ENCODE measurements at regions not wholly inside any gene's neighbourhood (a gene's known extent, or its start where the extent isn't known, plus 50 kb on each side); places are given as distances from the start of the nearest gene placed in this dataset.
"Not testable (repeated sequence)": the region's sequence is repeated elsewhere in the genome, so short reads cannot be mapped to it uniquely, and the experiment has no call there.

DNA sequence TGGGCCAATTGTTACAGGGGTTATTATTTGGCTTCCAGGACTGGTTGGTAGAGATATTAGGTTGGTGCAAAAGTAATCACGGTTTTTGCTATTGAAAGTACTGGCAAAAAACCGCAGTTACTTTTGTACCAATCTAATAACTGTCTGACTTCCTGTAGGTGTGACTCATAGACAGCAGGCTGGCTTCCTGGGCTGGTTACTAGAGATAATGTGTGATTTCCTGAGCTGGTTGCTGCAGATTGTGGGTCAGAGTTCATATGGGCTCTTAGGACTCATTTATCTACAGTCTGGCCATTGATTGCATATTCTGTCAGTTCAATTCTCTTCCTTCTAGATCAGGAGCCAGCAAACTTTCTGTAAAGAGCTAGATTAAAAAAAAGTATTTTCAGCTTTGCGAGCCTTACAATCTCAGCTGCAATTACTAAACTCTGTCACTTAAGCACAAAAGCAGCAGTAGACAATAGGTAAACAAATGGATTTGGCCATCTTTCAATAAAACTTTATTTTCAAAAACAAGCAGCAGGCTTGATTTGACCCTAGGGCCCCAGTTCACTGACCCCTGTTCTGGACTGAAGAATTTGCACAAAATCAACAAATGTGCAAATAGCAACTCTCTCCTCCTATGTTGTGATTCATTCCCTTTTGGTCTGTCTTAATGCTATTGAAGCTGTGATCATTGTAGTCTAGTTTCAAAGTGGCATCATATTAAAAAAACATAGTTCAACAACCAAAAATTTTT is 50.8 kb upstream of the BOD1L1 start:
- no peak for DNase-seq (ENCODE audit: low spot score)
- intact Hi-C loops (cut with DNase I) = no loop called here

- no peak for DNase-seq (ENCODE audit: low spot score)
- intact Hi-C loops (cut with DNase I) = no loop called here
Observed at GRCh38 chr4:13681570-13681969, 54.0 kb upstream of the BOD1L1 start.

DNA sequence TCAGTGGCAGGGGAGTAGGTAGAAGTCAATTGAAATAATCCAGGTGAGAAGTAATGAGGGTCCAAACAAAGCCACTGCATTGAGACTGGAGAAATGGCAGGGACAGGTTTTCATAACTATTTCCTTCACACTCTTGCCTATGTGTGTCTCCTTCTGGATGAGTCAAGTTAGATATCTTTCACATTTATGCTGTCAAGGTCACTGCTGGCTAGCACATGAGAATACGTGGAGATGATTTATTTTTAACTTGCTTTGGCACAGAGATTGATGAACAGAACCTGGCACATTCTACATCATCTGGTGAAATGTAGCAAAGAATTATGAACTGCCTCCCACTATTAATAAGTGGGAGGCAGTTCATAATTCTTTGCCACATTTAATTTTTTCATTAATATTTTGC is 66.7 kb upstream of the BOD1L1 start:
- intact Hi-C loops (cut with DNase I) = no loop called here
- no peak for DNase-seq (ENCODE audit: low spot score)

DNA sequence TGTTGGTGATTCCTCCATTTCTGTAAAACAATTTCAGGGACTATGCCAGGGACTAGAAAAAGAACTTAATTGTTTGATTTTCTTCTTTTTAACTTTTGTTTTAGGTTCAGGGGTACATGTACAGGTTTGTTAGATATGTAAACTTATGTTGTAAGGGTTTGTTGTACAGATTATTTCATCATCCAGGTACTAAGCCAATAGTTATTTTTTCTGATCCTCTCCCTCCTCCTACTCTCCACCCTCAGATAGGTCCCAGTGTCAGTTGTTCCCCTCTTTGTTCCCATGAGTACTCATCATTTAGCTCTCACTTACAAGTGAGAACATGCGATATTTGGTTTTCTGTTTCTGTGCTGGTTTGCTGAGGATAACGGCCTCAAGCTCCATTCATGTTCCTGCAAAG is 70.8 kb upstream of the BOD1L1 start:
- no peak for DNase-seq (ENCODE audit: low spot score)
- intact Hi-C loops (cut with DNase I) = no loop called here

DNA sequence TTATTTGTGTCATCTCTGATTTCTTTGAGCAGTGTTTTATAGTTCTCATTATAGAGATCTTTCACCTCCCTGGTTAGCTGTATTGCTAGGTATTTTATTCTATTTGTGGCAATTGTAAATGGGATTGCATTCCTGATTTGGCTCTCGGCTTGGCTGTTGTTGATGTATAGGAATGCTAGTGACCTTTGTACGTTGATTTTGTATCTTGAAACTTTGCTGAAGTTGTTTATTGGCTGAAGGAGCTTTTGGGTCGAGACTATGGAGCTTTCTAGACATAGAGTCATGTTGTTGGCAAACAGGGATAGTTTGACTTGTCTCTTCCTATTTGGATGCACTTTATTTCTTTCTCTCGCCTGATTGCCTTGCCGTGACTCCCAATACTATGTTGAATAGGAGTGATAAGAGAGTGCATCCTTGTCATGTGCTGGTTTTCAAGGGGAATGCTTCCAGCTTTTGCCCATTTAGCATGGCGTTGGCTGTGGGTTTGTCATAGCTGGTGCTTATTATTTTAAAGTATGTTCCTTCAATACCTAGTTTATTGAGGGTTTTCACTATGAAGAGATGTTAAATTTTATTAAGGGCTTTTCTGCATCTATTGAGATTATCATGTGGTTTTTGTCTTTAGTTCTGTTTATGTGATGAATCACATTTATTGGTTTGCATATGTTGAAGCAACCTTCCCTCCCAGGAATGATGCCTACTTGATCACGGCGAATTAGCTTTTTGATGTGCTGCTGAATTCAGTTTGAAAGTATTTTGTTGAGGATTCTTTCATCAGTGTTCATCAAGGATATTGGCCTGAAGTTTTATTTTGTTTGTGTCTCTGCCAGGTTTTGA is 72.7 kb upstream of the BOD1L1 start:
- no peak for DNase-seq (ENCODE audit: low spot score)
- intact Hi-C loops (cut with DNase I) = no loop called here

DNA sequence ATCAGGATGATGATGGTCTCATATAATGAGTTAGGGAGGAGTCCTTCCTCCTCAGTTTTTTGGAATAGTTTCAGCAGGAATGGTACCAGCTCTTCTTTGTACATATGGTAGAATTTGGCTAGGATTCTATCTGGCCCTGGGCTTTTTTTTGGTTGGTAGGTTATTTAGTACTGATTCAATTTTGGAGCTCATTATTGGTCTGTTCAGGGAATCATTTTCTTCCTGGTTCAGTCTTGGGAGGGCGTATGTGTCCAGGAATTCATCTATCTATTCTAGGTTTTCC is 73.3 kb upstream of the BOD1L1 start:
- DNase-seq (ENCODE audit: low spot score); intact Hi-C loops (cut with DNase I): not testable (repeated sequence)

DNA sequence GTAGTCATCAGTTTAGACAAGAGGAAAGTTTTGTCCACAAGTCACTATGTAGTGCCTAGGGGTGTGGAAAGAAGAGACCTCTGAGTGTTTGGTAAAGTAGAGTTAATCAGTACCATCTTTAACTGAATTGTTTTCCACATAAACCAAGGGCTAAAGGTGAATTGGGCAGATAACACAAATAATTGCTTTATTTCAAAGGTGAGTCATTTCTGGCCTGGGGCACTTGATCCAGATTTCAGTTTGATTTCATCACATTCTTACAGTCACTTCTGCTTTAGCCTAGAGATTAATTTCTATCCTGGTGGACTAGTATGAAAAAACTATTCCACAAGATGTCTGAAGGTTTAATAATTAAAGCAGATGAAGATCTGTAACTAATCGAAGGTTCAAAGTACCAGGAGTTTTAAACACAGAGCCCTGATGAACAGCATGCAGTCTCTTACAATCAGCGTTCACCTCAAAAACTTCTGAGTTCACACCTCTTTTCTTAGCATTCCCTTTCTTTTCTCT is 74.5 kb upstream of the BOD1L1 start:
- intact Hi-C loops (cut with DNase I) = no loop called here
- no peak for DNase-seq (ENCODE audit: low spot score)

- intact Hi-C loops (cut with DNase I) = no loop called here
Observed at GRCh38 chr4:13703096-13703495, 75.6 kb upstream of the BOD1L1 start.

DNA sequence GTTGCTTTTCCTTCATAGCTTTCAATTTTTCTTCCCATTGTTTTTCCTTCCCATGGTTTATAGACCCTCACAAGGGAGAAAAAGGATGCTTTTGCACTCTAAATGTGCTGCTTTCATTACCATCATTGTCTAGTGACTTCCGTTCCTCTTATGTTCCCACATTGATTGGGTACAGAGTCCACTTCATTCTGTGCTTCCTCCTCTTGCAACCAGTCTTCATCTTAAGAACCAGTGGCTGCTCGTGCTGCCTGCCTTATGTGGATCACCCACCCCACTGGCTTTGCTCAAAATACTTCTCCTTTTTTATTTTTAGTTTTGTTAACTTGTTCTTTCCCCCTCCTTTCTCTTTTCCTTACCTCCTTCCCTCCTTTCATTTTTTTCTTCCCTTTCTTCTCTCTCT is 76.5 kb upstream of the BOD1L1 start:
- no peak for DNase-seq (ENCODE audit: low spot score)
- intact Hi-C loops (cut with DNase I) = no loop called here

More at GRCh38 chr4:13703096-13703495, 75.6 kb upstream of the BOD1L1 start:
- no peak for DNase-seq (ENCODE audit: low spot score)

- no peak for DNase-seq (ENCODE audit: low spot score)
- intact Hi-C loops (cut with DNase I) = no loop called here
Observed at GRCh38 chr4:13704761-13705160, 77.2 kb upstream of the BOD1L1 start.

- intact Hi-C loops (cut with DNase I) = no loop called here
- DNase-seq (ENCODE audit: low spot score) = peak; percentile 82
Observed at GRCh38 chr4:13705521-13706041, 78.1 kb upstream of the BOD1L1 start.

DNA sequence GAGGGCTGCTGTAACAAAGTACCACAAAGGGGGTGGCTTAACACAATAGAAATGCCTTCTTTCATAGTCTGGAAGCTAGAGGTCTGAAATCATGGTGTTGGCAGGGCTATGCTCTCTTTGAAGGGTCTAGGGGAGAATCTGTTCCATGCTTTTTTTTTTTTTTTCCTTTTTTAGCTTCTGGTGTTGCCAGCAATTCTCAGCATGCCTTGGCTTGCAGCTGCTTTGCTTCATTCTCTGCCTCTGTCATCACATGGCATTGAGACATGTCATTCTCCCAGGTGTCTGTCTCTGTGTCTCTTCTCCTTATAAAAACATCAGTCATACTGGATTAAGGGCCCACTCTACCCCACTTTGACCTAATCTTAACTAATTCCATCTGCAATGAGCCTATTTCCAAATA is 78.6 kb upstream of the BOD1L1 start:
- intact Hi-C loops (cut with DNase I) = no loop called here
- DNase-seq (ENCODE audit: low spot score) = no peak

- intact Hi-C loops (cut with DNase I) = no loop called here
- no peak for DNase-seq (ENCODE audit: low spot score)
Observed at GRCh38 chr4:13706716-13707115, 79.2 kb upstream of the BOD1L1 start.

DNA sequence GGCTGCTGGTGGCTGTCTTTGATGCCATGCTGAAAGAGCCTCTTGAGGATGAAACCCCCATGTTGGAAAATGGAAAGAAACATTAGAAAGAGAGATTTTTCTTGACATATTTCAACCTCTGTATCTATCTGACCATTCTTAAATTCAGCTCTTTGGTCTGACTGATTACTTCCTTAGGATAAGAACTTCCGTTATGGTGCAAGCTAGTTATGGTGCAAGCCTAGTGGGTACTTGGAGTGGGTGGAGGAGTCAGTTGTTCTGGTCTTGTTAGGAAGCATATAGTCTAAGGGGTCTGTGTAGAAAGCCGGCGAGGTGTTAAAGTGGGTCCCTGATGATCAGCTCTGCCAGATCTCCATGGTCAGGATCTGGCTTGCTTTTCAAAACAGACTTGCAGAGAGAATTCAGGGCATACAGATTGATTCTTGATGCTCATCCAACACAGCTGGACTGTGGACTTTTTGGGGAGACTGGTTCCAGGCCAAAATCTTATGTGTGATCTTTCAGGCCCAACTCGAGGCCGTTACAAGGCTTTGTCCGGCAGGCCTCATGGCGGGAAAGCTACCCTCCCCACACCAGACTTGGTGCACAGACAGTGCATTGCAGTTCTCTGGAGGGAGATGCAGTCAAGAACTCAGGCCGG is 82.8 kb upstream of the BOD1L1 start:
- no peak for DNase-seq (ENCODE audit: low spot score)
- intact Hi-C loops (cut with DNase I) = no loop called here

DNA sequence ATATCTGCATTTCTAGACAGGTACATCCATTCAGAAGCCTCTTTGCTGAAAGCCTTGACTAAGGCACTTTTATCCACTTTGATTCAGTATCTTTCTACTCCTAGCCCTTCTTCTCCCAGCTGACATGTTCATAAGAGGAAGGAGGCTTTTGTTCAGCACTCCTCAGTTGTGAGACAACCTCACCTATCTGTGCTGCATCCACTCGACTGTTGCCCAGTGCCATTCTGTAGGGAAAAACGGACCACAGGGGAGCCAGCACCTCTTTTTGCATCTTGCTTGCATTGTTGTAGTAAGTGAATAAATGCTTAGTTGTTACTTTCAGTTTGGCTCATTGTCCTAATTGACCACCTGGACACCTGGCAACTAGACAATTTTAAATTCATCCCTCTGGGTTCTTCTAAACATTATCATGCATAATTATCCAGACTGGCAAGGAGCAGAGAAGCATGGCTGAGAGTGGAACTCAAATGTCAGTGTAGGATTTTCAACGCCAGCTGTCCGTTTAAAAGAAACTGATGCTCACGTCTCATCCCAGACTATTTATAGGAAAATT is 83.8 kb upstream of the BOD1L1 start:
- DNase-seq (ENCODE audit: low spot score) = no peak
- intact Hi-C loops (cut with DNase I) = no loop called here

DNA sequence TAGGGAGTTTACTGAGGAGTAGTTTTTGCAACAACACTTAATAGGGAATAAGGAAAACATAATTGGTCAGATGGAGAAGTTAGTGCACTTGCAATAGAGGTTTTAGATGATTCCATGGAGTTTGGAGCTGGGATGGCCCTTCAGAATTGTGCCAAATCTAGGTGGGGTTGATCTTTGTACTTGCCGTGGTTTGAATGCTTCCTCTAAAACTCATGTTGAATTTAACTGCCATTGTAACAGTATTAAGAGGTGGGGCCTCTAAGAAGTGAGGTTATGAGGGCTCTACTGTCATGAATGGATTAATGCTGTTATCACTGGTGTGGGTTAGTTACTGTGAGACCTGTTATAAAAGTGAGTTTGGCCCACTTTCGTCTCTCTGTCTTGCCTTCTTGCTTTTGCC is 94.4 kb upstream of the BOD1L1 start:
- DNase-seq (ENCODE audit: low spot score) = no peak
- intact Hi-C loops (cut with DNase I) = no loop called here

DNA sequence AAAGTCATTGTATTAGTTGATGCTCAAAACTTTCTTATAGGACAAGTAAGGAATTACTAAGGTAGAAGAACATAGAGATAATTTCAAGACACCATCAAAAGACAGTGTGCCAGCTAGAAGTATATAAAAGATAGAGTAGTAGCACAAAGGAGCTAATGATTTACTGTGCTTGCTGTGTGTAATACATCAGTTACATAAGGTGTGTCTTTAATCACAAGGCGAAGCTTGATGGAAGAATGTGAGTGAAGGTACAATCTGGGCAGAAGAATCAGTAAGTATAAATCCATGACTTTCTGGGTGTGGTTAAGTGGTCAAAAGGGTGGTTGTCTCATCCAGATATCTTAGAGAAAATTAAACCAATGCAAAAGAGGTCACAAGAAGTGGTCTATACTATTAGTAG is 95.1 kb upstream of the BOD1L1 start:
- intact Hi-C loops (cut with DNase I) = no loop called here
- DNase-seq (ENCODE audit: low spot score) = no peak

- intact Hi-C loops (cut with DNase I) = no loop called here
- DNase-seq (ENCODE audit: low spot score) = no peak
Observed at GRCh38 chr4:13728761-13729160, 101.2 kb upstream of the BOD1L1 start.

GRCh38 chr4:13731019-13731418 is 103.5 kb upstream of the BOD1L1 start:
- no peak for DNase-seq (ENCODE audit: low spot score)
- intact Hi-C loops (cut with DNase I) = no loop called here

DNA sequence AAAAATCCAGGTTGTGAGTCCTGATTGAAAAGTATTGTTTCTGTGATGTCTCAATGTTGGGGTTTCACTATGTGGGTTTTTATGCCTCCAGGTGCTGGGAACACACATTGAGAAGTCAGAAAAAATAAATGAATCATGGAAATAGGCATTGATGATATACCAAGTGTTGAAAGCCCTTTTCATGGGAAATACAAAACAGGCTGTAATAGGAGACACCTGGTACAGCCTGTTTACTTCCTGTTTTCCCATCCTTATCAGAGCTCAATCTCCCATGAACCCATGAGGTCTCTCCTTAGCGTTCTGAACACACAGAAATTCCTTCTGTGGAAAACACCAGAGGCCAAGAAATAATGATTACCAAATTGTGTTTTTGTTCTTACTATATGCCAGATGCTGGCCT is 106.3 kb upstream of the BOD1L1 start:
- intact Hi-C loops (cut with DNase I) = no loop called here
- no peak for DNase-seq (ENCODE audit: low spot score)
